ENCODE measurements at regions not wholly inside any gene's neighbourhood (a gene's known extent, or its start where the extent isn't known, plus 50 kb on each side); places are given as distances from the start of the nearest gene placed in this dataset.

DNA sequence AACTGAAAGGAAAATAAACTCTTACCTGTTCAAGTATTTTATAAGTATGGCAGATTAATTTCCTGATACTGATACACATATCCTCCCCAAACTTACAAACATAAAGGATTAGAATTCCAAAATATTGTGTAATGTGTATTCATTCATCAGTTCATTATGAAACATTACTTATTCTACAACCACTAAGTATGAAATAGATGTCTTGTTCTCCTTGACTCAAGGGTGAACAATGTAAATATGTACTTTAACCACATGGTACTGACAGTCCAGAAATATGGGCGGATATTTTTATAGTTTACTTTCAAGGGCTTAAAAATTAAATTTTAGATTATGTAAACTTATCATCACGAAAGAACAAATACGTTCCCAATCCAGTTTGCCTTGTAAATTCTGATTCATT is 334.0 kb downstream of the LIG4 start:
- no peak for TF ChIP-seq CTCF (tag by site-specific recombination; IDR thresholded peaks at IDR 0.05)
- no peak for TF ChIP-seq ZNF274 (IDR thresholded peaks at IDR 0.05; ENCODE audit: low read length)
- no peak for TF ChIP-seq ZNF274 (tag by site-specific recombination; IDR thresholded peaks at IDR 0.05; ENCODE audit: borderline replicate concordance)
- TF ChIP-seq, protein P1, sequence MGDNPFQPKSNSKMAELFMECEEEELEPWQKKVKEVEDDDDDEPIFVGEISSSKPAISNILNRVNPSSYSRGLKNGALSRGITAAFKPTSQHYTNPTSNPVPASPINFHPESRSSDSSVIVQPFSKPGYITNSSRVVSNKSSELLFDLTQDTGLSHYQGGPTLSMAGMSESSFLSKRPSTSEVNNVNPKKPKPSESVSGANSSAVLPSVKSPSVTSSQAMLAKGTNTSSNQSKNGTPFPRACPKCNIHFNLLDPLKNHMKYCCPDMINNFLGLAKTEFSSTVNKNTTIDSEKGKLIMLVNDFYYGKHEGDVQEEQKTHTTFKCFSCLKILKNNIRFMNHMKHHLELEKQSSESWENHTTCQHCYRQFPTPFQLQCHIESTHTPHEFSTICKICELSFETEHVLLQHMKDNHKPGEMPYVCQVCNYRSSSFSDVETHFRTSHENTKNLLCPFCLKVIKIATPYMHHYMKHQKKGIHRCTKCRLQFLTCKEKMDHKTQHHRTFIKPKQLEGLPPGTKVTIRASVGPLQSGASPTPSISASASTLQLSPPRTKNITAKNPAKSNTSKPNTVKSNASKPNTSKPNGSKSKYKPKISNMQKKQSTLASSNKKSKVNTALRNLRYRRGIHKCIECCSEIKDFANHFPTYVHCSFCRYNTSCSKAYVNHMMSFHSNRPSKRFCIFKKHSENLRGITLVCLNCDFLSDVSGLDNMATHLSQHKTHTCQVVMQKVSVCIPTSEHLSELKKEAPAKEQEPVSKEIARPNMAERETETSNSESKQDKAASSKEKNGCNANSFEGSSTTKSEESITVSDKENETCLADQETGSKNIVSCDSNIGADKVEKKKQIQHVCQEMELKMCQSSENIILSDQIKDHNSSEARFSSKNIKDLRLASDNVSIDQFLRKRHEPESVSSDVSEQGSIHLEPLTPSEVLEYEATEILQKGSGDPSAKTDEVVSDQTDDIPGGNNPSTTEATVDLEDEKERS (tag by site-specific recombination; IDR thresholded peaks at IDR 0.05): no peak
- TF ChIP-seq ZNF133 (tag by site-specific recombination; IDR thresholded peaks at IDR 0.05): no peak
- TF ChIP-seq, protein P2, sequence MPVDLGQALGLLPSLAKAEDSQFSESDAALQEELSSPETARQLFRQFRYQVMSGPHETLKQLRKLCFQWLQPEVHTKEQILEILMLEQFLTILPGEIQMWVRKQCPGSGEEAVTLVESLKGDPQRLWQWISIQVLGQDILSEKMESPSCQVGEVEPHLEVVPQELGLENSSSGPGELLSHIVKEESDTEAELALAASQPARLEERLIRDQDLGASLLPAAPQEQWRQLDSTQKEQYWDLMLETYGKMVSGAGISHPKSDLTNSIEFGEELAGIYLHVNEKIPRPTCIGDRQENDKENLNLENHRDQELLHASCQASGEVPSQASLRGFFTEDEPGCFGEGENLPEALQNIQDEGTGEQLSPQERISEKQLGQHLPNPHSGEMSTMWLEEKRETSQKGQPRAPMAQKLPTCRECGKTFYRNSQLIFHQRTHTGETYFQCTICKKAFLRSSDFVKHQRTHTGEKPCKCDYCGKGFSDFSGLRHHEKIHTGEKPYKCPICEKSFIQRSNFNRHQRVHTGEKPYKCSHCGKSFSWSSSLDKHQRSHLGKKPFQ (tag by site-specific recombination; IDR thresholded peaks at IDR 0.05): no peak
- no peak for TF ChIP-seq ZSCAN30 (tag by site-specific recombination; IDR thresholded peaks at IDR 0.05)
- TF ChIP-seq ZNF776 (tag by site-specific recombination; IDR thresholded peaks at IDR 0.05; ENCODE audit: borderline replicate concordance): no peak
- no peak for TF ChIP-seq ZNF335 (tag by site-specific recombination; conservative IDR thresholded peaks at IDR 0.05)
- TF ChIP-seq, protein P3, sequence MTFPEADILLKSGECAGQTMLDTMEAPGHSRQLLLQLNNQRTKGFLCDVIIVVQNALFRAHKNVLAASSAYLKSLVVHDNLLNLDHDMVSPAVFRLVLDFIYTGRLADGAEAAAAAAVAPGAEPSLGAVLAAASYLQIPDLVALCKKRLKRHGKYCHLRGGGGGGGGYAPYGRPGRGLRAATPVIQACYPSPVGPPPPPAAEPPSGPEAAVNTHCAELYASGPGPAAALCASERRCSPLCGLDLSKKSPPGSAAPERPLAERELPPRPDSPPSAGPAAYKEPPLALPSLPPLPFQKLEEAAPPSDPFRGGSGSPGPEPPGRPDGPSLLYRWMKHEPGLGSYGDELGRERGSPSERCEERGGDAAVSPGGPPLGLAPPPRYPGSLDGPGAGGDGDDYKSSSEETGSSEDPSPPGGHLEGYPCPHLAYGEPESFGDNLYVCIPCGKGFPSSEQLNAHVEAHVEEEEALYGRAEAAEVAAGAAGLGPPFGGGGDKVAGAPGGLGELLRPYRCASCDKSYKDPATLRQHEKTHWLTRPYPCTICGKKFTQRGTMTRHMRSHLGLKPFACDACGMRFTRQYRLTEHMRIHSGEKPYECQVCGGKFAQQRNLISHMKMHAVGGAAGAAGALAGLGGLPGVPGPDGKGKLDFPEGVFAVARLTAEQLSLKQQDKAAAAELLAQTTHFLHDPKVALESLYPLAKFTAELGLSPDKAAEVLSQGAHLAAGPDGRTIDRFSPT (tag by site-specific recombination; IDR thresholded peaks at IDR 0.05): no peak
- no peak for TF ChIP-seq ZBTB44 (tag by site-specific recombination; IDR thresholded peaks at IDR 0.05)
- no peak for TF ChIP-seq ZEB2 (tag by site-specific recombination; IDR thresholded peaks at IDR 0.05)
- no peak for TF ChIP-seq RBAK (tag by site-specific recombination; IDR thresholded peaks at IDR 0.05)
